CD4-positive, alpha-beta T cell treated with Interleukin-12 subunit alpha and Interleukin-12 subunit beta, for 1 hour (primary cell): ENCODE measurements at regions not wholly inside any gene's neighbourhood (a gene's known extent, or its start where the extent isn't known, plus 50 kb on each side); places are given as distances from the start of the nearest gene placed in this dataset.

Experiments
- DNase-seq: peaks from one replicate; pipeline ENCODE4 v3.0.0-alpha.2; 2020

DNA sequence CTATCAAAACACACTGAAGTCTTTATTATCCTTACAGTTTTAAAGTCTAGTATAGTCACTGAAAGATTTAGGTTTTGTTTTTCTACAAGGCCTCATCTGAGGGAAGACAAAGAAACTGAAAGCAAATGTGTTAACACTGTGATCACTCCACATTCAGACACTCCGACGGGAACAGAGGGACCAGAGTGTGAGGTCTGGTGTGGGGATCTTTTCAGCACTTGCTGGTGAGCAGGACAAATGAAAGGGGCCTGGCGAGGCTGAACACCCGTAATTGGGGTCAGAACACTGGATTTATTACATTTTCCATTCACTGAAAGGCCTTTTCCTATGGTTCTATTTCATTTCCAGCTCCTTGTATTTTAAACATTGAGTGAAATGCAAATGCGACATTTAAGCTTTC lies 910.5 kb downstream of the CDH11 start:
- DNase-seq = no peak

DNA sequence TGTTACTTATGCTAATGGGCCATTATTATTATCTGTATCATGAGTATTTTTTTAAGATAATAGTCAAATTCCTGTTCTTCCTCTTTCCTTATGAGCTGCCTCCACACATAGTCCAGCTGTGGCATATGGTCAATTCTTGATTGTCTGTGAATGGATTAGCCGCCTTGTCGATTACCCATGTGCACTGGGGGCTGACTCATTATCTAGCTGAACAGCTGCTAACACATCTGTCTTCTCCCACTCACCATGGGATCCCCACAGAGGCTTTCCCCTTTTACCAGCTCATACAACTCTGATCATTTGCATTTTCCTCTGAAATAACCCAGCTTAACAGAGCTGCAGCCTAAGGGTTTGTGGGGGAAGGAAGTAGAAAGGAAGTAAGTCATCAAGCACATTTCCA lies 915.0 kb downstream of the CDH11 start:
- no peak for DNase-seq

DNA sequence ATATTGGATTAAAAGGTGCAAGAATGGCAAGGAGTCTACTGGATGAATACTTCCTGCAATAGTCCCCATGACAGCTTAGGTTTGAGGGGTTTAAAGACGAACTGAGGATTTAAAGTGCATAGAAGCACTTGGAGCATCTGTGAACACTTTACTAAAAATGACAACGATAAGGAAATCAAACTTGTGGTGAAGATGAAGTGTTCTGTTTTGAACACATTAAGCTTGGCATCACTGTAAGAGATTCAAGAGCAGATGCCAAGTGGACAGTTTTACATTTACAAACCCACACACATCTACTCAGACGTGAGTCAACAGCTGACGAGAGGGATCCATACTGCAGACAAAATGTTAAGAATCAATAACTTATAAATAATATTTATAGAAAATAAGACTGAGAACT lies 918.7 kb downstream of the CDH11 start:
- no peak for DNase-seq

DNA sequence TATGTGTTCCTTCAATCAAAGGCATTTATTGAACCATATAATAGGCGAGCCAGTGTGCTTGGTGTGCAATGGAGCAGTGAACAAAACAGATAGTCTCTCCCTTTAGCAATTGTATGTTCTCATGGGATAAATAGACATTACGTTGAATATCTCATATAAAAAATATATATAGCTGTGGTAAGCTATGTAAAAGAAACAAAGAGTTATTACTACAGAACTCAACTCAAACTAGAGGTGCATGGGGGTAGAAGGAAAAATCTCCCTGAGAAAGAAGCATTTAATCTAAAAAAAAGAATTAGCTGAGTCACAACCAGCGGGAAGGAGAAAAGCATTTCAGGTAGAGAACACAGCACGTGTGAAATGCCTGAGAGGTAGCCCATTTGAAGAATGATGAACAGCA lies 919.3 kb downstream of the CDH11 start:
- DNase-seq = no peak

DNA sequence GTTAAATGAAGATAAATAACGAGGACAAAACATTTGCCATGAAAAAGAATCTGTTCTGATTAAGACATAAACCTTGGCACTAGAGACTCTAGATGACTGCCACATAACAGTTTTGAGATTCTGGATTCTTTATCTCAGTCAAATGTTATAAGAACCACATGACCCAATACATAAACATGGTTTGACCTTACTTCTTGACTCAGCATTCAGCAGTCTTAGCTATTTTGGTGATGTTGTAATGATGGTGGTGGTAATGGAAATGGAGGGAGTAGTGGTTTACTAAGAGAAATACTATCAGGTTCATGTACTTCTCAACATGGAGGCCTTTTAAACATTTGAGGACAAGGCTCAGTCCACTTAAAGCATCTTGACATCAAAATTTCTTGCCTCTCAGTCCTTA lies 925.4 kb downstream of the CDH11 start:
- DNase-seq = no peak

DNA sequence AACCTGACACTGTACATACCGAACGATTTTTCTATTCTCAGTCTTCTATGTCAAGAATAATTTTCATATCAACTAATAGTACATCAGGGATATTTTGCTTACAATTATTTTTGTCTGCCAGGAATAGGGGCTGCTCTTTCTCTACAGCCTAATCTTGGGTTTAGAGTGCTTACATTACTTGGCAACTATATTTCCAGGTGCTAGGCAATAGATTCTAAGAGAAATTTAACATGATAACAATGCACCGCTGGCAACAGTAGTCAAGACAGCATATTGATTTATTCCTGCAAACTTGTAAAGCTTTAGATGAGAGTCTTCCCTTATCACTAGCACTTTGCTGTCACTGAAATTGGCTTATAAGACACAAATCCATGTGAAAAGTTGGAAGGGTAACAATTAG lies 935.9 kb downstream of the CDH11 start:
- DNase-seq = no peak

DNA sequence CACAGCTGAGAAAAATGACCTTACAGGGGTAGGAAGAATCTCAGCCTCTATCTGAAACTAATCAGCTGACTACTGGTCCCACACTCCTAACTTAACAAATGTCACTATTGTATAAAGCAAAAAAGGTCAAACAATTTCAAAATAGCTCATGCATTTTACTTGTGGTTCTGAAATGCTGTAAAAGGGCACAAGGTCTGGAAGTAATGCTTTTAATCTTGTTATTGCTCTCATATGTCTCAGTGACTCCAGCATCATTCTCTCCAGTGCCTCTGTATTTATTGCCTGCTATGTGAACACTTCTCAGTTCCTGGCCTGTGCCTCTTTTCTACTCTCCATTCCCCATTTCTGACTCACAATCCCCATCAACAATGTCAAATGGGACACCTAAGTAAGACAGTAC lies 937.7 kb downstream of the CDH11 start:
- no peak for DNase-seq

DNA sequence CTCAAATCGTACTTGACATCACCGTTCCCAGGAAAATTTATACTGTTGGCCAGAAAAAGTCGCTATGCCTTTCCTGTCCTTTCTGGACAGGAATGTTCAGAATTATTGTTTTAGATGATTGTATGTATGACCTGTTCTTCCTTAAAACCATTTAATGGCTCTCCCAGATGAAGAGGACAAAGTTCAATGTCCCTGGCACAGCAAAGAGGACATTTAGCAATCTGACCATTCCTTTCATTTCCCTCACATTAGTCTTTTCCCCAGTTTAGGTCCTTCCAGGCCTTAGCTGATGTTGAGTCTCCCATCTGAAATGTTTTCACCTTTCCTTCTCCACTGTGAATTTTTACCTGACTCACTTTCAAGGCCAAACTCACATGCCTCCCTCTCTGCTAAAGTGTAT lies 938.9 kb downstream of the CDH11 start:
- no peak for DNase-seq

DNA sequence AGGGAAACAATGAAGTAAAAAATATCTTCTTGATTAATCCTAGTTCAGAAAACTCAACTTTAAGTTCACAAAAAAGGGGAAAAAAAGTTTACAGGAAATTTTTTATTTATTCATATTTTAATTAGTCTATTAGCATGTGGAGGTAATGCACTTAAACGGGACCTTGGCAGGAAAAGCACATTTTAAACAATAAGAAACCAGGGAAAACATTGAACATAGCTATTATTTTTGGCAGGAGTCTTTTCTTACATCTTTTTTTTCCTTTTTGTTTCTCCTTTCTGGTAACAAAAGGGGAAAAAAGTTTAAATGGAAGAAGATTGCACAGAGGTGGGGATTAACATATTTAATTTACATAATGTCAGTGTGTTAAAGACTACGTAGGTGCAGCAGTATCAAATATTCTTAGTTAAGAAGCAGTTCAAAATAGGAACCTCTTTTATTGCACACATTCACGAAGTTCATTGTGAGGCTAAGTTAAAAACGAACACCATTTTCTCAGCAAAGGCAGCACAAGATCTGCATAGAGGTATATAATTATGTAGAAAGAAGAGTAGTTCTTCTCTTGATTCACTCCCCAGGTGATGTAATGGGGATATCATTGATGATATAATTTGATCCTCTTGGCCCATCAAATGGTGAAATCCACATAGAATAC lies 940.5 kb downstream of the CDH11 start:
- DNase-seq = no peak

DNA sequence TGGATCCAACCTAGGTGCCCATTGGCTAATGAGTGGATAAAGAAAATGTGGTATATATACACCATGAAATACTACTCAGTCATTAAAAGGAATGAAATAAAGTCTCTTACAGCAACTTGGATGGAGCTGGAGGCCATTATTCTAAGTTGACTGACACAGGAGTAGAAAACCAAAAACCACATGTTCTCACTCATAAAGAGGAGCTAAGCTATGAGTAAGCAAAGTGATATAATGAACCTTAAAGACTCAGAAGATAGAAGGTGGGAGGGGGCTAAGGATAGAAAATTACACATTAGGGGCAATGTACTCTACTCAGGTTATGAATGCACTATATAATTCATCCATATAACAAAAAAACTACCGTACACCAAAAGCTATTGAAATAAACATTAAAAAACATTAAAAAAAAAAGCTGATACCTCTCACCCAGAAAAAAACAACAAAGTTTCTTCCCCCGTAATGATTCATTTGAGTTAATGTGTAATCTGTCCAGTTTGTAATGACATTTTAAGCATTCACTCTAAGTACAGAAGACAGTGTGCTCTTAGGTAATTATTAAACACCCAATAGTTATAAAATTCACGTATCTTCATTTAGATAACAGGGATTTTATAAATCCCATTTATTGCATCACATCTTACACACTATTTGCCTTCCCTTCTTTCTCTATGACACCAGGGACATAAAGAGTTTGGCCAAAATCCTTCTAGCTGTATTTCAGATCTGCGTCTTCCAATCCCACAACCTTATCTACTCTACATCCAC lies 941.5 kb downstream of the CDH11 start:
- DNase-seq = no peak

DNA sequence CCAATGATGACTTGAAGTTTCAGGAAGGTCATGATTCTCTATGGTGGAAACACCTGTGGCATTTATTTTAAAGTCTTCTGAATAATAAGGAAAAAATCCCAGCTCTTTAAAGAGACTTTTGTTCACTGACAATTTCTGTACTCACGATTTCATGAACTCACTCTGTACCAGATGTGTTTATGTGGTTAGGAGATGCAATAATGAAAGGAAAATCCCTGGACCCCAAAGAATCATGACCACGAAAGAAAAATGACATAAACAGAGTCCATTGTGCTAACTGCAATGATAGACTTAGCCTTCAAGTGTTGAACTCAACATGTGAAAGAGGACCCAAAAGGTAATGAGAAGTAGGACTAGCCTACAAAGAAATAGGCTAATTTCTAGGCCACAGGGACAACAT lies 947.5 kb downstream of the CDH11 start:
- no peak for DNase-seq

DNA sequence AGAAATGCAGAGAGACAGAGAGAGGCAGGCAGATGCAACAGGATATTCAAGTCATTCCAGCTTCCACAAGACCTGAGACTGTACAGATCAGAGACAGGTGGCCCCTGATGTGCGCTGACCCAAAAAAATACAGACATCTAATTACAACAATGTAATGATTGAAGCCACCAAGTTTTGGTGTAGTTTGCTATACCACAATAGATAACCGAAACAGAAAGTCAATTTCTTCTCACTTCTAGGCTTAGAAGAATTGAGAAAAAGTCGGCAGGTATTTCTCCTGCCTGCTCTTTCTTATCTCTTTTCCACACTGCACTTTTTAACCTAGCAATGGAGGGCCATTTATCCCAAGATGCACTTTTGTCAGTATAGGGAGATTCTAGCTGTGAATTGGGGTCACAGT lies 949.2 kb downstream of the CDH11 start:
- DNase-seq = no peak

DNA sequence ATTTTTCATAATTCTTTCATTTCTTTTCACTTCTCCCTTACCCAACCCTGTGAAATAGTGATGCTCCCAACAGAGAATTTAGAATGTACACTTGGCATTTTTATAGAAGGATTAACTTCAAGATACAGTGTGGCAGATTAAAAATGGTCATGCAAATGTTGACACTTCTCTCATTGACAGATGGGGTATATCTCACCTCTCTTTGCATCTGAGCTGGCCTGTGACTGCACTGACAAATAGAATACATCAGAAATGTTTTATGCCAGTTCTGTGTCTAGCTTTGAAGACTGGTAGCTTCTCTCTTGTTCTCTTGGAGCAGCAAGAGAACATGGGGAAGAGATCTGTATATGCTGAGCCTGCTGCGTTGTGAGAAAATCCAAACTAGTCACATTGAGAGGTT lies 949.6 kb downstream of the CDH11 start:
- DNase-seq = no peak

DNA sequence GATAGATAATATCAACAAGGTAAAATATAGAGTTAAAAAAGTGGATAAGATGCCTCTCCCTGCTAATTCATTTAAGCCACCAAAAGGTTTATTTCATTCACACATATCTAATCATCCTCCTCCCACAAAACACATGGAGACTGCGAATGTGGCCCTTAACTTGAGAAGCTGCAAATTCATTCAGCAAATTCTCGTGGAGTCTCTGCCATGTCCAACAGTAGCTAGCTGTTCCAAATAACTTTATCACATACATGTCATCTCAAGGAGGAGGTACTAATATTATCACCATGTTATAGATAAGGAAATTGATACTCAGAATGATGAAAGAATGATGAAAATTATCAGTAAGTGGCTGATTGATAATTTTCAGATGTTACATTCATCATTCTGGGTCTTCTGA lies 950.2 kb downstream of the CDH11 start:
- no peak for DNase-seq

DNA sequence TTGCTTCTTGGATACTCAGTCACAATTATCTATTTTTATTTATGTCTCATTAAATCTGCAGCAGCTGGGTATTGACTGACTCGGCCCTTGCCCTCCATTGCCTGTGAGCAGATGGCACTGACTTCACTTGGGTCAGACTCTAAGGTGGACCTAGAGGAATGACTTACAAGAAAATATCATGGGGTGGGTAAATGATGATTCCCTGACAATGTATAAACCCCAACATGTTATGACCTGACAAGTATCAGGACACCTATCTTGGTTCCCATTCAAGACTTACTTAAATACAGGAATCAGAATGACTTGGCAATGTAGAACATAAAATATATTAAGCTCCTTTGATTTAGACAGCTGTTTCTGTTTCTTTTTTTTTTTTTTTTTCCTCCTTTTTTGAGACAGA lies 953.5 kb downstream of the CDH11 start:
- DNase-seq = no peak

DNA sequence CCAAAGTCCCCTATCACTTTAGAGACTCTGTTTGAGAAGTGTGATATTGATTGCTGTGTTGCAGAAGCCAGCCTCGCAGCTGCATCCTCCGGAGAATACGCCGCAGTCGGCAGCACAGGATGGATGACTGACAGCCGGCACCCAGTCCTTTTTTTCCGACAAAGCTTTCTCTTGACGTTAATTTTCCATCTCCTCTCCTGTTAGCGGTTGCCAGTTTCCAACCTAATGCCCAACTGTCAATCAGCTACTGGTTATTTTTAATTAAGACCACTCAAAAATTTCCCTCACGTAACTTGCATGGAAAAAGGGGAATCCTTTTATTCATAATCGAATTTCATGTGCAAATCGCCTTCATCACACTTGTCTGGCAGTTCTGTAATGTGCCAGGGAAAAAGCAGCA lies 953.9 kb downstream of the CDH11 start:
- DNase-seq = no peak

DNA sequence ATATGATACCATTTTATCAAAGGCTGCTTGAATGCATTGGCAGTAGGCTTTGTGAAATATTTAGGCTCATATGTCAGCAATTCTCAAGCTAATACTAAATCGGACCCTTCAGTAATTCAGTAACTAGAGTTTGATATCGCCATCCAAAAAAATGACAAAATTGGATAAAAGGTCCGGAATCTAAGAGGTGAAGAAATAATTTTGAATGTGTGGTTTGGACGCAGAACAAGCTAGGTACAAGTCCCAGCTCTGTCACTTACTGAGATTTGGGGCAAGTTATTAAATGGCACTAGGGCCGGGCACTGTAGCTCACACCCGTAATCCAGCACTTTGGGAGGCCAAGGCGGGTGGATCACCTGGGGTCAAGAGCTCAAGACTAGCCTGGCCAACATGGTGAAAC lies 956.5 kb downstream of the CDH11 start:
- no peak for DNase-seq

DNA sequence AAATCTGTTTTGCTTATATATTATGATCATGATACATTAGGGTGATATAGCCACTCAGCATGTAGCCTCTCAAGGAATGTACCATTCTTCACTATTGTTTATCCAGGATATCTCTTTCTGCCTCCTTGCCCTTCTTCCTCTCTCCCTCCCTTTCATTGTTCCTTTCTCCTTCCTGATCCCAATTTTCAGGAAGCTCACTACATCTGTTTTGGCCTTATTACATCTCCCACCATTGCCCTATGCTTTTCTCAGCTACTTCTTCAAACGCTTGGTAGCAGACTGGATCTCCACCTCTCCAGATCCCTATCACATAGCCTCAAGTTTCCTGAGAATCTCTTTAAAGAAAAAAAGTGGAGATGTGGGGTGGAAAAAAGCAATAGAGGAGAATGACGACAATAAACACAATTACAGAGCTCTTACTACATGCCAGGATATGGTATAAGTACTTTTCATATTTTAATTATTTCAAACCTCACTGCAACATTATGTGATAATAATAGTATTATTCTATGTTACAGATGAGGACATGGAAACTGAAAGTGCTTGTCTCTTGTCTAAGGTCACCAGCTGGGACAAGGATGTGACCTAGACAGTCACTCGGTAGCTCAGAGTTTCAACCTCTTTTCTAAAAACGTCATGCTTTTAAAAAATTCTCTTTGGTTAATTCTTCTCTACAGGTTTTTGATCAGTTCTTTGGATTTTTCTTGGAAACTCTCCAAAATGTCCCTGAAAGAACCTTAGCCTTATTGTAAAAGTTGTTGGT lies 959.1 kb downstream of the CDH11 start:
- DNase-seq = no peak

DNA sequence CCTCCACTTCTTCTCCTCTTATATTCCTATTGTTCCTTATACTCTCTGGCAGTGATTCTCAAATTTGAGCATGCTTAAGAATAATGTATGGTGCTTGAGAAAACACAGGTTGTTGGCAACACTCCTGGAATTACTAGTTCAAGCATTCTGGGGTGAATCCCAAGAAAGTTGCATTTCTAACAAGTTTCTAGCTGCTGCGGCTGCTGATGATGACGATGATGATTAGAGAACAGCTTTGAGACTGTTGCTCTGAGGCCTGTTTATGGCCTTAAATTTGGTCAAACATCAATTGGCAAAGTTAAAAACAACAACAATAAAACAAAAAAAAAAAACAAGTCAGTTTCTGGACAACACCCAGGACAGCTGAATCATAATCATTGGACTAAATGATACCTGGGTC lies 961.9 kb downstream of the CDH11 start:
- DNase-seq = no peak

DNA sequence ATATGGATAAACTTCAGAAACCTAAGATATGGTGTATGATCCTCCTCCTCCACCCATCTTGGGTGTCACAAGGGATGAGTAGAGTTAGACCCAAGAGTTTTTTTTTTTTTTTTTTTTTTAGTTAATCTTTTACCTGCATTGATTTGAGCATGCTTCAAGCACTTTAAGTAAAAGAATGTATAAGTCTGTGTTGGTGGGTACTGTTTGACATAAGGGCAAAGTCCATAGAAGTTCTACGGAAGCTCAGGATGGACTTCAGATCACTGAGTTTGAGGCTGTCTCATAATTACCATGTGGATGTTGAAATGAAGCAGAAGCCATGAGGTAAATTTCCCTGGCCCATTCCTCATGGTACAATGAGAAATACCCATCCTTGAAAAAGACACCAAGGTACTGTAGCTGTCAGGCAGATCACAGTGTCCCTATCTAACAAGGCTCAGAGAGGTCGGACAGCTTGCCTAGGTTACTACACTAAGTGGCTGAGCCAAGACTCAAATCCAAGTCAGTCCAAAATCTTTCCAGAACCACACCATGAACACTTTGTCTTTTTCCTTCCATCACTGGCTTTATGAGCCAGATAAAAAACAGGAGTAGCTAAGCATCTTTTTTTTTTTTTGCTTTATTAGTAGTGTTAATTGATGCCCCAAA lies 962.8 kb downstream of the CDH11 start:
- DNase-seq = no peak

DNA sequence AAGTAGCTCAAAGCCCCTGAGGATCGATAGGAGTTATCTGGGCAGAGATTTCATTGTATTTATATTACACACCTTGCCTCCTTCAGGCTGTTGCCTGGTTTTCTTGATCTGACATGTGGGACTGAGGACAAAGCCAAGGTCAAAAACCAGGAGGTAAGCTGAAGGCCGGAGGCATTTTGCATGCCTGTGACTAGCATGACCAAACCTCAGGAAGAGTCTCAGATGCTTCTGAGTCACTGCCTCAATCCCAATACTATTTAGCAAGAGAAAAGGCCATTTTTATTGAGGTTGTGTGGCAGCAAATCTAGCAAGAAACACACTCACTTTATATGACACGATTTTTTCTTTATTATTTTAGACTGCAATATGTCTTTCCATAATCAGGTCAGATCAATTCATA lies 968.1 kb downstream of the CDH11 start:
- DNase-seq = no peak

DNA sequence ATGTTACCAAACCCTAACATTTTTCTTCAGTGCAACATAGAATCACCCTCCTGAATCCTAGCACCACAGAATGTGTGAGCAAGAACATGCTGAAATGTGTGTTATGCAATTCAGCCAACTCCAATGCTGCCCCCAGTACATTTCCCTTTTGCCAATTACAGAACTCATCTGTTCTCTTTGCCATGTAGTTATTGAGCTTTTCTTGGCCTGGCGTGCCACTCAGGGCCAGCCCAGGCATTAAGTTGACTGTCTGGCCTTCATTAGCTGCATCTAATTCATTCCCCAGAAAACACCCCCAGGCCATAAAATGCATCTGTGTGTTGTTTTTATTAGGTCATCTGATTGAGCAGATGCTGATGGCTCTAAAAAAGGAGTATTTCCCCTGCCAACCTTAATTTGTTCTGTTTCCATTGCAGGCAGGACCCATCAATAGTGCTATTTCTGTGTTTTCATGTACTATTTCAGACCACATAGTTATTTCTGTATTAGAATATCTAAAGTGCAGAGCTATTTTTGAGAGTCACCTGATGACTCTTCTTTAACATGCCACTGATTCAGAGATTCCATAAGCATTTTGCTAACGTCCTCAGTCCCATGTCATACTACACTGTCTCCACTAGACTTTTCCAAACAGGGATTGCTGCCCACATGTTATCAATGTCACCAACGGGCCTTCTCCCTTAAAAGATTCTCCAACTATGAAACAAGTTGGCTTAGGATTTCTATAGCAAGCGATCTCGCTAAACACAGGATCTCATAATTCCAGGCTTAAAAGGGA lies 969.7 kb downstream of the CDH11 start:
- no peak for DNase-seq

DNA sequence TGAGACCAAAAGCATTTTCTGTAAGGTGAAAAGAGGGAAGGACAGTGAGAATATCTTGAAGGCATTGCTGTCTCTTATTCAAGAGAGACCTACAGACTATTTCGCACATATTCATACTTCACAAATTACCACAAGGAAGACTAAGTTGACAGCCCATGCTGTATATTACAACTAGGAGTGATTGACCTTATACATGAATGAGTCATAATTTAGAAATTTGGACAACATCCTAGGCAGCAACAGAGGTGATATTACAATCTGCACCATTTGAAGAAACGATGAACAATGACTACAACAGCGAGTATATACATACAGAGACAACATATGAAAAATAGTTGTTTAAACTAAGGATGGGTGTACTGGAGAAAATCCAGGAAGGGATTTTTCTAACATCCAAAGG lies 971.7 kb downstream of the CDH11 start:
- DNase-seq = no peak
